Endothelial cell of umbilical vein (primary cell): ENCODE measurements at regions not wholly inside any gene's neighbourhood (a gene's known extent, or its start where the extent isn't known, plus 50 kb on each side); places are given as distances from the start of the nearest gene placed in this dataset.

ENCODE experiments used
- BruUV-seq: library from RNA; stranded (reverse); fragments of 400-500 nt; replicated peaks from 2 replicates; lab custom pipeline; 2021; lab: Mats Ljungman, UMichigan
- CTCF ChIA-PET: fragments of 300-600, 350-600 bp; sonication (Branson Sonifier 250); formaldehyde crosslinking; loops from one replicate; lab custom pipeline; 2021; ENCODE audit warnings: antibody characterized with exemption, inconsistent platforms; lab: Charles Lee
- POLR2A ChIA-PET: fragments of 300-600, 350-600 bp; sonication (Branson Sonifier 250); formaldehyde crosslinking; loops from one replicate; lab custom pipeline; 2021; ENCODE audit warnings: antibody characterized with exemption, inconsistent platforms; lab: Charles Lee
- DNase-seq: peaks from one replicate; pipeline ENCODE4 v3.0.0-alpha.2; 2011; ENCODE audit warnings: low read depth, low spot score
- FAIRE-seq: peaks from 2 replicates; lab custom pipeline; 2011; peaks lifted over from hg19 to GRCh38; lab: Jason Lieb, UNC
- H2AFZ ChIP-seq: 2 replicates; pipeline ENCODE4 v1.6.0; 2012; ENCODE audit warnings: low read depth, low read length, control low read depth, inconsistent platforms
- H3K27ac ChIP-seq: 2 replicates; pipeline ENCODE4 v1.5.1; 2011; ENCODE audit warnings: low read depth, mild to moderate bottlenecking, control low read depth, low read length, moderate library complexity; ENCODE audit not compliant: insufficient read depth
- H3K27me3 ChIP-seq, 2 experiments: 2 replicates each; pipeline versions ENCODE4 v1.6.0 to v1.6.1; 2011; ENCODE audit warnings: low read length in 2 of 2, mixed read lengths in 1 of 2; ENCODE audit not compliant: control insufficient read depth in 2 of 2, insufficient read depth in 2 of 2
- H3K36me3 ChIP-seq, 2 experiments: 2 replicates in 1 of 2; 3 replicates in 1 of 2; pipeline ENCODE4 v1.5.1; 2011; ENCODE audit warnings: low read length in 2 of 2, mild to moderate bottlenecking in 1 of 2, moderate library complexity in 1 of 2; ENCODE audit not compliant: control insufficient read depth in 2 of 2, insufficient read depth in 2 of 2; ENCODE audit errors: extremely low read depth in 1 of 2
- H3K4me1 ChIP-seq: 3 replicates; pipeline ENCODE4 v1.5.1; 2011; ENCODE audit warnings: mild to moderate bottlenecking, low read length; ENCODE audit not compliant: control insufficient read depth, insufficient read depth; ENCODE audit errors: extremely low read depth
- H3K4me2 ChIP-seq: 2 replicates; pipeline ENCODE4 v1.6.1; 2011; ENCODE audit warnings: low read length, control low read depth, mixed read lengths; ENCODE audit not compliant: insufficient read depth
- H3K4me3 ChIP-seq, 3 experiments: fragments of 200-600 bp in 1 of 3; sonication (generic), shearing (Covaris generic) in 1 of 3; replicated peaks in 1 of 3; 2 replicates each; pipeline ENCODE4 v1.5.1; 2011 to 2016; ENCODE audit warnings: control low read depth in 3 of 3, low read length in 3 of 3, mild to moderate bottlenecking in 2 of 3, inconsistent platforms in 1 of 3, low read depth in 1 of 3, moderate library complexity in 1 of 3; ENCODE audit not compliant: insufficient read depth in 1 of 3
- H3K79me2 ChIP-seq: 2 replicates; pipeline ENCODE4 v1.6.0; 2012; ENCODE audit warnings: low read length, inconsistent platforms; ENCODE audit not compliant: control insufficient read depth, insufficient read depth
- H3K9ac ChIP-seq: replicated peaks from 2 replicates; pipeline ENCODE3; 2011; ENCODE audit warnings: low read length, control low read depth; ENCODE audit not compliant: insufficient read depth; ENCODE audit errors: extremely low read depth
- H3K9me1 ChIP-seq: replicated peaks from 3 replicates; pipeline ENCODE4 v1.6.0; 2011; ENCODE audit warnings: mild to moderate bottlenecking, low read length; ENCODE audit not compliant: control insufficient read depth, insufficient read depth; ENCODE audit errors: extremely low read depth
- H3K9me3 ChIP-seq: replicated peaks from 2 replicates; pipeline ENCODE4 v1.5.1; 2012; ENCODE audit warnings: low read length, inconsistent platforms; ENCODE audit not compliant: control insufficient read depth, insufficient read depth
- H4K20me1 ChIP-seq: replicated peaks from 2 replicates; pipeline ENCODE3; 2011; ENCODE audit warnings: mild to moderate bottlenecking, low read length; ENCODE audit not compliant: control insufficient read depth, insufficient read depth; ENCODE audit errors: extremely low read depth
- EZH2 ChIP-seq: IDR thresholded peaks from 2 replicates; pipeline ENCODE4 v1.6.1; 2012; ENCODE audit warnings: borderline replicate concordance, low read depth, mild to moderate bottlenecking, moderate library complexity, low read length, inconsistent platforms; ENCODE audit not compliant: severe bottlenecking
- FOS ChIP-seq: IDR thresholded peaks from 2 replicates; pipeline ENCODE4 v1.6.1; 2011; ENCODE audit warnings: mild to moderate bottlenecking, low read length, moderate library complexity, borderline replicate concordance; ENCODE audit not compliant: insufficient read depth
- GATA2 ChIP-seq: IDR thresholded peaks from 2 replicates; pipeline ENCODE4 v1.7.0; 2011; ENCODE audit warnings: low read depth, mild to moderate bottlenecking, moderate library complexity, mixed read lengths, low read length; ENCODE audit not compliant: insufficient read length, insufficient read depth
- JUN ChIP-seq: IDR thresholded peaks from 2 replicates; pipeline ENCODE4 v1.6.1; 2011; ENCODE audit warnings: borderline replicate concordance, low read depth; ENCODE audit not compliant: insufficient read length, insufficient read depth
- MYC ChIP-seq: IDR thresholded peaks from one replicate; pipeline ENCODE4 v1.6.1; 2011; ENCODE audit warnings: mild to moderate bottlenecking, low read depth, low read length
- POLR2A ChIP-seq: IDR thresholded peaks from 2 replicates; pipeline ENCODE4 v1.6.1; 2012; ENCODE audit warnings: low read depth, mild to moderate bottlenecking, control low read depth, low read length
- POLR2AphosphoS5 ChIP-seq: IDR thresholded peaks from 2 replicates; pipeline ENCODE4 v1.6.1; 2012; ENCODE audit warnings: low read depth, mild to moderate bottlenecking, control low read depth, low read length, moderate library complexity; ENCODE audit not compliant: insufficient read depth
- dilution Hi-C: fragments of 300-500 bp; cut with MboI; formaldehyde crosslinking; loops from one replicate; pipeline ENCODE4 v1.15.0; 2019; ENCODE audit warnings: low sequenced_read_pairs; ENCODE audit not compliant: extremely low pct_ligation_motif_present
- intact Hi-C: fragments of 100-400 bp; cut with micrococcal nuclease; formaldehyde crosslinking; loops from one replicate; pipeline ENCODE4 v1.10.0; 2022
- TF ChIP-seq, protein P1 (sequence below), 2 donors: IDR thresholded peaks; 1 replicate in 1 of 2; 2 replicates in 1 of 2; pipeline ENCODE4 v1.5.1; 2011; ENCODE audit warnings: low read length in 2 of 2, mild to moderate bottlenecking in 2 of 2, moderate library complexity in 2 of 2, control low read depth in 1 of 2, inconsistent platforms in 1 of 2, low read depth in 1 of 2; ENCODE audit not compliant: insufficient read depth in 1 of 2; ENCODE audit errors: extremely low read depth in 1 of 2
- TF ChIP-seq, protein P2 (sequence below): IDR thresholded peaks from 2 replicates; pipeline ENCODE4 v1.6.1; 2011; ENCODE audit not compliant: insufficient read depth, insufficient read length

DNA sequence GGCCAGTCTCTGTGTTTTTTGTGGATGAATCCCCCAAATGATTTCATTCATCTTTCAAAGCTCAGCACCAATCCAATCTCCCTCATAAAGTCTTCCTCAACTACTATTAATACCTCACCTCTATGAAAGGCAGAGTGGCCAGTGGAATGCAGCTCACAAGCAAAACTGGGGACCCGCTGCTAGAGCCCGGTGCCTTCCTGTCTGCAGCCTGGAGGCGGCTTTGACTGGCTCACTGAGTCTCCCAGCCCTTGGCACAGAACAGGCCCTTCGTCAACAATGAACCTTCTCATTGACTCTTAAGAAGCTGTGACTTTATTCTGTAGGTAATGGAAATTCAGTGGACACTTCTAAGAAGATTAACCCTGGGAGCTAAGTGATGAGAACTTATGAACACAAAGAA, 86.8 kb upstream of the RAB4A start:
- TF ChIP-seq JUN (no peak), POLR2AphosphoS5 (no peak), FOS (no peak), GATA2 (no peak), POLR2A (no peak), MYC (no peak), EZH2 (no peak)
- TF ChIP-seq, protein P1, sequence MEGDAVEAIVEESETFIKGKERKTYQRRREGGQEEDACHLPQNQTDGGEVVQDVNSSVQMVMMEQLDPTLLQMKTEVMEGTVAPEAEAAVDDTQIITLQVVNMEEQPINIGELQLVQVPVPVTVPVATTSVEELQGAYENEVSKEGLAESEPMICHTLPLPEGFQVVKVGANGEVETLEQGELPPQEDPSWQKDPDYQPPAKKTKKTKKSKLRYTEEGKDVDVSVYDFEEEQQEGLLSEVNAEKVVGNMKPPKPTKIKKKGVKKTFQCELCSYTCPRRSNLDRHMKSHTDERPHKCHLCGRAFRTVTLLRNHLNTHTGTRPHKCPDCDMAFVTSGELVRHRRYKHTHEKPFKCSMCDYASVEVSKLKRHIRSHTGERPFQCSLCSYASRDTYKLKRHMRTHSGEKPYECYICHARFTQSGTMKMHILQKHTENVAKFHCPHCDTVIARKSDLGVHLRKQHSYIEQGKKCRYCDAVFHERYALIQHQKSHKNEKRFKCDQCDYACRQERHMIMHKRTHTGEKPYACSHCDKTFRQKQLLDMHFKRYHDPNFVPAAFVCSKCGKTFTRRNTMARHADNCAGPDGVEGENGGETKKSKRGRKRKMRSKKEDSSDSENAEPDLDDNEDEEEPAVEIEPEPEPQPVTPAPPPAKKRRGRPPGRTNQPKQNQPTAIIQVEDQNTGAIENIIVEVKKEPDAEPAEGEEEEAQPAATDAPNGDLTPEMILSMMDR (IDR thresholded peaks at IDR 0.05; ENCODE audit: extremely low read depth in 1 of 2, insufficient read depth in 1 of 2, low read depth in 1 of 2, low read length in 2 of 2), result no peak
- TF ChIP-seq, protein P2, sequence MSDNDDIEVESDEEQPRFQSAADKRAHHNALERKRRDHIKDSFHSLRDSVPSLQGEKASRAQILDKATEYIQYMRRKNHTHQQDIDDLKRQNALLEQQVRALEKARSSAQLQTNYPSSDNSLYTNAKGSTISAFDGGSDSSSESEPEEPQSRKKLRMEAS, result no peak
- Histone ChIP-seq H3K4me2 (no peak overlapping the region), H4K20me1 (no peaks in the 10 kb centered on the region), H3K4me3 (no peak overlapping the region), H3K9ac (no peak overlapping the region), H3K36me3 (no peaks in the 10 kb centered on the region), H3K9me1 (no peaks in the 10 kb centered on the region), H3K27me3 (no peaks in the 10 kb centered on the region), H3K9me3 (no peaks in the 10 kb centered on the region), H2AFZ (no peak overlapping the region), H3K4me1 (no peaks in the 10 kb centered on the region), H3K79me2 (no peaks in the 10 kb centered on the region), H3K27ac (no peak overlapping the region)
- POLR2A ChIA-PET, result no interaction called here
- intact Hi-C loops, result no loop called here
- dilution Hi-C loops, result no loop called here
- no TSS peak for BruUV-seq
- no peak for DNase-seq
- FAIRE-seq, result no peak
- CTCF ChIA-PET, result no interaction called here
